ENCODE measurements at regions not wholly inside any gene's neighbourhood (a gene's known extent, or its start where the extent isn't known, plus 50 kb on each side); places are given as distances from the start of the nearest gene placed in this dataset.
A peak's percentile ranks its signal among the peaks of the same experiment; 100 is the strongest.
"Not testable (repeated sequence)": the region's sequence is repeated elsewhere in the genome, so short reads cannot be mapped to it uniquely, and the experiment has no call there.

DNA sequence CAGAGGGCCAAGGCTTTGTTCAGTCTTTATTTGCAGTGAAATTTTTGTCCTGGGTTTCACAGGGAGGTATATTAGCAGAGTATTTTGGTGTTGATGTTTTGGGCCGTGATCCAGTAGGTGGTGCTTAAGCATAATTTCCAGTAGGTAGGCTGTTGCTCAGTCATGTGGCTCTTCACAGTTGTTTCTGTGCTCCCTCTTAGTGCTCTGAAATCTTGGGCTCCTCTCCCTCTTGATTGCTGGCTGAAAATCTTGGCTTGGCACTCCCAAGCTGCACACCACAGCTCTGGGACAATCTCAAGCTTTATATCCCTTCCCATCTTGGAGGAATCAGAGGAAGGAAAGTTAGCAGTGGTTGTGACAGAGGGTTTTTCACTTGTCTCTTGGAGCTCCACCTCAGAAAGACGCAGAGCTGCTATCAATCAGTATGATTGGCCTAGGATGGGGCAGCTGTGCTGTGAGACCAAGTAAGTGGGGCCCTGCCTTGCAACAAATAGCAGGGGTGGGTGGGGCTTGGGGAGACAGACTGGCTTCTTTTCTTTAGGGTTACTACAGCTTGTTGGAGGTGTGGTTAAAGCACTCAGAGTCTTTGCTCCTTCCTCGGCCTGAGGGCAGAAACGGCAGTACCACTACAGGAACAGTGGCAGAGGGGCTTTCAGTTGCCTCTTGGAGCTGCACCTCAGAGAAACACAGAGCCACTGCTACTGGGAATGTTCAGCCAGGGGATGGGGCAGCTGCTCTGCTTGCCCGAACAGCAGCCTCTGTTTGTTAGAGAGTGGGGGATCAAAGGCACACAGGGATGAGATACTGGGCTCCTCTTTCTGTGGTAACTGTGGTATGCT, 627.0 kb downstream of the SI start:
- Histone ChIP-seq H3K4me3 (ENCODE audit: low read length in 2 of 2) (peak overlapping the region; percentile 13 to 36), H3K27me3 (ENCODE audit: control insufficient read depth in 1 of 2, insufficient read depth in 2 of 2, low read length in 2 of 2) (no peaks in the 10 kb centered on the region), H3K27ac (ENCODE audit: low read length) (peak overlapping the region; percentile 26), H3K9me3 (ENCODE audit: control insufficient read depth in 2 of 2, low read length in 2 of 2) (no peaks in the 10 kb centered on the region), H3K36me3 (ENCODE audit: control insufficient read depth in 2 of 2, insufficient read depth in 2 of 2, low read length in 2 of 2) (no peaks in the 10 kb centered on the region), H3K4me1 (ENCODE audit: control insufficient read depth, insufficient read depth, low read length) (no peaks in the 10 kb centered on the region), H3K9ac (ENCODE audit: low read length in 2 of 2) (peak overlapping the region in 1 of 2 donors; percentile 28)

DNA sequence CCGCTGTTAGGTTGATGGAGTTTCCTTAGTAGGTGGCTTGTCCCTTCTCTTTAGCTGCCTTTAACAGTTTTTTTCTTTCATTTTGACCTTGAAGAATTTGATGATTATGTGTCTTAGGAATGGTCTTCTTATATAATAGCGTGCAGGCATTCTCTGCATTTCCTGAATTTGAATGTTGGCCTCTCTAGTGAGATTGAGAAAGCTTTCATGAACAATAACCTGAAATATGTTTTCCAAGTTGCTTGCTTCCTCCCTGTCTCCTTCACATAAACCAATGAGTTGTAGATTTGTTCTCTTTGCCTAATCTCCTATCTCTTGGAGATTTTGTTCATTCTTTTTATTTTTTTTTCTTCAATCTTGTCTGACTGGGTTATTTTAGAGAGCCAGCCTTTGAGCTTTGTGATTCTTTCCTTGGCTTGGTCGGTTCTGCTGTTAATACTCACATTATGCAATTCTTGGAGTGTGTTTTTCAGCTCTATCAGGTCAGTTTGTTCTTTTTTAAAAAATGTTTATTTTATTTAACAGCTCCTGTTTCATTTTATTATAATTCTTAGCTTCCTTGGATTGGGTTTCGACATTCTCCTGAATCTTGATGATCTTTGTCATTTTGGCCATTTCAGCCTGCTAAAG, 627.9 kb downstream of the SI start:
- no peak overlapping the region for H3K4me3 ChIP-seq (ENCODE audit: low read length in 2 of 2)

DNA sequence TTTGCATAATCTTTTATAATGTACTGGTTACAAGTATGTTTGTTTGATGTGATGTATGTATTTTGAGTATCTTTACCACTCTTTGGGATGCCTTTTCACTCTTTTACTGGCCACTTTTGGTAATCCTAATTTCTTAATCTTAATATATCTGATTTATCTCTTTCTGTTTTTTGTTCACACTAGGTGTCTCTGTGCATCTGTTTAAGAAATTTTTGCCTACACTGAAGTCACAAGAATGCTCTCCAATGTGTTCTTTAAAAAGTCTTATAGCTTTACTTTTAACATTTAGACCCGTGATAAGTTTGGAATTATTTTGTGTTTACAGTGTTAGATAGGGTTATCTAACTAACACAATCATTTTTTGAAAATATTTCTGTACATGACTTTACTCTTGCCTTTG, 659.1 kb downstream of the SI start:
- H3K4me3 ChIP-seq (ENCODE audit: low read length in 2 of 2) = no peak overlapping the region
- no peak overlapping the region for H3K27ac ChIP-seq (ENCODE audit: low read length)
- H3K27me3 ChIP-seq (ENCODE audit: control insufficient read depth in 1 of 2, insufficient read depth in 2 of 2, low read length in 2 of 2) = no peaks in the 10 kb centered on the region
- H3K9me3 ChIP-seq (ENCODE audit: control insufficient read depth in 2 of 2, low read length in 2 of 2) = no peaks in the 10 kb centered on the region
- H3K9ac ChIP-seq (ENCODE audit: low read length in 2 of 2) = no peak overlapping the region
- H3K4me1 ChIP-seq (ENCODE audit: control insufficient read depth, insufficient read depth, low read length) = no peaks in the 10 kb centered on the region
- H3K36me3 ChIP-seq (ENCODE audit: control insufficient read depth in 2 of 2, insufficient read depth in 2 of 2, low read length in 2 of 2) = no peaks in the 10 kb centered on the region

More for the DNA sequence above, 627.9 kb downstream of the SI start:
- no peaks in the 10 kb centered on the region for H3K9me3 ChIP-seq (ENCODE audit: control insufficient read depth in 2 of 2, low read length in 2 of 2)
- H3K27me3 ChIP-seq (ENCODE audit: control insufficient read depth in 1 of 2, insufficient read depth in 2 of 2, low read length in 2 of 2) = no peaks in the 10 kb centered on the region
- H3K9ac ChIP-seq (ENCODE audit: low read length in 2 of 2) = no peak overlapping the region
- H3K4me1 ChIP-seq (ENCODE audit: control insufficient read depth, insufficient read depth, low read length) = no peaks in the 10 kb centered on the region
- no peaks in the 10 kb centered on the region for H3K36me3 ChIP-seq (ENCODE audit: control insufficient read depth in 2 of 2, insufficient read depth in 2 of 2, low read length in 2 of 2)
- peak overlapping the region; percentile 26 for H3K27ac ChIP-seq (ENCODE audit: low read length)

DNA sequence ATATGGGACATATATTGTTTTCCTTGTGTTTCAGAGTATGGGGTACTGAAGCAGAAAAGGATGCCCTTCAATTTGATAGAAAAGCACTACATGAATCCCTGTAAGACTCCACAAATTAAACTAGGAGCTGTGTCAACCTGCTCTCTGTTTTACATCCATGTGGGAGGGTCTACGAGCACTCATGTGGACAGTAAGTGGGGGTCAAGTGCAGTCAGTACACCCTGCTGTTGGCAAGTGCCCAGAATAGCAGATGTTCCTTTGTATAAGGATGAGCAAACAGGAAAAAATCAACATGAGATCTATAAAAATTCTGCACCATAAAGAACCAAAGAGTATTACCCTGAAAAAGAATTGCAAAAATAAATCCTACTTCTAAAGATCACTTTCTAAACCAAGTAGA, 659.9 kb downstream of the SI start:
- Histone ChIP-seq H3K9me3 (ENCODE audit: control insufficient read depth in 2 of 2, low read length in 2 of 2) (no peaks in the 10 kb centered on the region), H3K27me3 (ENCODE audit: control insufficient read depth in 1 of 2, insufficient read depth in 2 of 2, low read length in 2 of 2) (no peaks in the 10 kb centered on the region), H3K4me1 (ENCODE audit: control insufficient read depth, insufficient read depth, low read length) (no peaks in the 10 kb centered on the region), H3K9ac (ENCODE audit: low read length in 2 of 2) (no peak overlapping the region), H3K27ac (ENCODE audit: low read length) (no peak overlapping the region), H3K36me3 (ENCODE audit: control insufficient read depth in 2 of 2, insufficient read depth in 2 of 2, low read length in 2 of 2) (no peaks in the 10 kb centered on the region), H3K4me3 (ENCODE audit: low read length in 2 of 2) (no peak overlapping the region)

DNA sequence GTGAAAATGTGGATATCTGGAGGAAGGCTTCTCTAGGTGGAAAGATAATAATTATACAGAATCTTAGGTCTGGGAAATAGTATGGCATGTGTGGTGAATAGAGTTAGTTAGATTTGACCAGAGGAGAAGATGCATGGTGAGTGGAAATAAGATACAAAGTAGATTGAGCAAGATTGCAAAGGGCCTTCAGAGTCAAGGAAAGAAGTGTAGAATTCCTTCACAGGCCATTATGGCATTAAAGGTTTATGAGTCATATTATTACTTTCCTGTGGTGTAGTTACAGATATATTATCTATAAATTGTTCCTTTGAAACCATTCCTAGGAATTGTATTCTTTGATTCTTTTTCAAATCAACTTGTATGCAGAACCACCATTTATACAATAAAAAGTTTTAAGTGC, 660.3 kb downstream of the SI start:
- no peak overlapping the region for H3K9ac ChIP-seq (ENCODE audit: low read length in 2 of 2)
- H3K4me1 ChIP-seq (ENCODE audit: control insufficient read depth, insufficient read depth, low read length) = no peaks in the 10 kb centered on the region
- no peaks in the 10 kb centered on the region for H3K9me3 ChIP-seq (ENCODE audit: control insufficient read depth in 2 of 2, low read length in 2 of 2)
- H3K36me3 ChIP-seq (ENCODE audit: control insufficient read depth in 2 of 2, insufficient read depth in 2 of 2, low read length in 2 of 2) = no peaks in the 10 kb centered on the region
- no peak overlapping the region for H3K27ac ChIP-seq (ENCODE audit: low read length)
- no peak overlapping the region for H3K4me3 ChIP-seq (ENCODE audit: low read length in 2 of 2)
- no peaks in the 10 kb centered on the region for H3K27me3 ChIP-seq (ENCODE audit: control insufficient read depth in 1 of 2, insufficient read depth in 2 of 2, low read length in 2 of 2)

DNA sequence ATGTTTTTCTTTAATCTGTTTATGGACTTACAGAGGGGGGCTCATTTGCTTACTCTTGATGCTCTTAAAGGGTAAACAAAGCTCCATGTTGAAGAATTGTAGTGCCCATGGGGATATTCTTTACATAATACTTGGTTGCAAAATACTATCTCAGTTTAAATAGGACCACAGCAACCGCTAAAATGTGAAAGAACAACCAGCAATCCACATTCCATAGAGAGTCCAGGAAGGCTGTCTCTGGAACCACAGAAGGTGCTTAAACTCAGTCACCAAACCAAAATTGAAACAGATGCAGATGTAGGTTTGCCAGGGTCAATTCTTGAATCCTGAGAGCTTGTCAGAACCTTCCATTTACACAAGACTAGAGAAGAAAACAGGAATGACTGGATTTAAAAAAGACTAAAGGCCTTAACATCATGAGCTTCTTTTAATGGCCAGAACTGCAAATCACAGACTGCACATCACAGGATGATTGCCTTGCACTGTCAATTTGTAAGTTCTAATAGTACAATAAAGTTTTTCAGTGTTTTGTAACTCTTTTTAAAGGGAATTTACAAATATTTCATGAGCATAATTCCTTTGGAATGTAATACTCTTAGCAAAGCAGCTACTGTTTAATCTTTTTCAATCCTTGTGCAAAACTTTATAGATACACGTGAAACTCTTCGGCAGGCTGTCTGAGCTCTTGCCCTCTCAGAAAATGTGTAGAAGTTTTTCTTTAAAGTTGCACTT, 661.6 kb downstream of the SI start:
- Histone ChIP-seq H3K36me3 (ENCODE audit: control insufficient read depth in 2 of 2, insufficient read depth in 2 of 2, low read length in 2 of 2) (no peaks in the 10 kb centered on the region), H3K27me3 (ENCODE audit: control insufficient read depth in 1 of 2, insufficient read depth in 2 of 2, low read length in 2 of 2) (no peaks in the 10 kb centered on the region), H3K9ac (ENCODE audit: low read length in 2 of 2) (no peak overlapping the region), H3K4me3 (ENCODE audit: low read length in 2 of 2) (no peak overlapping the region), H3K27ac (ENCODE audit: low read length) (no peak overlapping the region), H3K4me1 (ENCODE audit: control insufficient read depth, insufficient read depth, low read length) (no peaks in the 10 kb centered on the region), H3K9me3 (ENCODE audit: control insufficient read depth in 2 of 2, low read length in 2 of 2) (no peaks in the 10 kb centered on the region)

DNA sequence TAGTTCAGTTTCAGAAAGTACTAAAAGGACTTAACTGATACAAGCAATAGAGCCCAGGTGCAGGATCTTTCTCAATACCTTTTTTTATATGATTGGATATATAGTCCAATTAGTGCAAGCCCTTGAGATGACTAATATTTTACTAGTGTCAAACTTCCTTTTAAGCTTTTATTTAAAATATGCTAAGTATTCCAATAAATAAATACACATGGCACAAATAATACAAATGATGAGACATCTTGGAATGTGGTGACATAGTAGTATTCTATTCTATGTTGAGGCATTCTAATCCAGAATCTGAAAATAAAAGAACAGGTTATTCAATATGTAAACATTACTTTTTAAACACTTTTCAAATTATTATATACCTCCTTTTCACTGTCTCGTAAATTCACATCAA, 670.0 kb downstream of the SI start:
- no peaks in the 10 kb centered on the region for H3K27me3 ChIP-seq (ENCODE audit: control insufficient read depth in 1 of 2, insufficient read depth in 2 of 2, low read length in 2 of 2)
- H3K27ac ChIP-seq (ENCODE audit: low read length) = no peak overlapping the region
- no peaks in the 10 kb centered on the region for H3K4me1 ChIP-seq (ENCODE audit: control insufficient read depth, insufficient read depth, low read length)
- no peaks in the 10 kb centered on the region for H3K9me3 ChIP-seq (ENCODE audit: control insufficient read depth in 2 of 2, low read length in 2 of 2)
- no peaks in the 10 kb centered on the region for H3K36me3 ChIP-seq (ENCODE audit: control insufficient read depth in 2 of 2, insufficient read depth in 2 of 2, low read length in 2 of 2)
- no peak overlapping the region for H3K9ac ChIP-seq (ENCODE audit: low read length in 2 of 2)
- H3K4me3 ChIP-seq (ENCODE audit: low read length in 2 of 2) = no peak overlapping the region

DNA sequence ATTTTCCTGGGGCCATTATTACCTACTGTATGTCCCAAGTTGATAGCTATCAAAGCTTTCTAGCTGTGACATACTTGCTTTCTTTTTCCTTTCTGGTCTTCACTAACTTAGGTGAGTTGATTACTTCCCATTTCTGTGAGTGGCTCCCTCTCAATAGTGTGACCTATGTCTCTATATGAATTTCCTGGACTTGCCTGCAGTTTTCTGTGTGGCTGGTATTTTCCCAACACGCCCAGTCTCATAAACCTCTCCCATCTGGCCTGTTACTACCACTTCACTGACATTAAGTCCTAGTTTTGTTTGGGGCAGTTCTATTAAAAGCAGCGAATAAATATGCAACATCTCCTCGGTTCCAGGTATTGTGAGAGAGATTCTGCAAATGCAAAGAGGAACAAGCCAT, 671.2 kb downstream of the SI start:
- no peak overlapping the region for H3K27ac ChIP-seq (ENCODE audit: low read length)
- no peaks in the 10 kb centered on the region for H3K36me3 ChIP-seq (ENCODE audit: control insufficient read depth in 2 of 2, insufficient read depth in 2 of 2, low read length in 2 of 2)
- no peaks in the 10 kb centered on the region for H3K27me3 ChIP-seq (ENCODE audit: control insufficient read depth in 1 of 2, insufficient read depth in 2 of 2, low read length in 2 of 2)
- no peaks in the 10 kb centered on the region for H3K4me1 ChIP-seq (ENCODE audit: control insufficient read depth, insufficient read depth, low read length)
- no peaks in the 10 kb centered on the region for H3K9me3 ChIP-seq (ENCODE audit: control insufficient read depth in 2 of 2, low read length in 2 of 2)
- H3K9ac ChIP-seq (ENCODE audit: low read length in 2 of 2) = no peak overlapping the region
- no peak overlapping the region for H3K4me3 ChIP-seq (ENCODE audit: low read length in 2 of 2)

DNA sequence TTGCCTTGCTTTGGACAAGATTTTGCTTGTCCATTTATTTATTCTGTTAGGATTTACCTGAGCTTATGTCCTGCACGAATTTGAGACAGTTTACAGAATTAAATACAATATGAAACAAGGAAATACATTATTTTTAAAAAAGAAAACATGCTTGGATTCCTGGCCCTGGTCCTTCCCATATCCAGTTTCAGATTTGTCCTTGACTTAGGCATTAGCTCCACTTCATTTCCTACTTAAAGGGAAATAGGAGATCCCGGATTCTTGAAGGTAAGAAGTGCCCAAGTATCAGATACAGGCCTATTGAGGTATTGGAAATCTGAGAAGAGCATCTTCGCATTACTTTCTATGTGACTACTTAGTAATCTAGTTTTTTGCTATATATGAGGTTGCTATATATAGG, 672.0 kb downstream of the SI start:
- H3K27me3 ChIP-seq (ENCODE audit: control insufficient read depth in 1 of 2, insufficient read depth in 2 of 2, low read length in 2 of 2) = no peaks in the 10 kb centered on the region
- H3K9ac ChIP-seq (ENCODE audit: low read length in 2 of 2) = no peak overlapping the region
- H3K4me1 ChIP-seq (ENCODE audit: control insufficient read depth, insufficient read depth, low read length) = no peaks in the 10 kb centered on the region
- no peaks in the 10 kb centered on the region for H3K36me3 ChIP-seq (ENCODE audit: control insufficient read depth in 2 of 2, insufficient read depth in 2 of 2, low read length in 2 of 2)
- H3K27ac ChIP-seq (ENCODE audit: low read length) = no peak overlapping the region
- no peak overlapping the region for H3K4me3 ChIP-seq (ENCODE audit: low read length in 2 of 2)
- no peaks in the 10 kb centered on the region for H3K9me3 ChIP-seq (ENCODE audit: control insufficient read depth in 2 of 2, low read length in 2 of 2)

DNA sequence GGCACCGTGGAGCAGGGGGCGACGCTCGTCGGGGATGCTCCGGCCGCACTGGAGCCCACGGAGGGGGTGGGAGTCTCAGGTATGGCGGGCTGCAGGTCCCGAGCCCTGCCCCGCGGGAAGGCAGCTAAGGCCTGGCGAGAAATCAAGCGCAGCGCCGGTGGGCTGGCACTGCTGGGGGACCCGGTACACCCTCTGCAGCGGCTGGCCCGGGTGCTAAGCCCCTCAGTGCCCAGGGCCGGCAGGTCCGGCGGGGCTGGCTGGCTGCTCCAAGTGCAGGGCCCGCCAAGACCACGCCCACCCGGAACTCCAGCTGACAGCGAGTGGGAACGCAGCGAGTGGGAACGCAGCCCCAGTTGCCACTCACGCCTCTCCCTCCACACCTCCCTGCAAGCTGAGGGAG, 676.4 kb downstream of the SI start:
- no peaks in the 10 kb centered on the region for H3K36me3 ChIP-seq (ENCODE audit: control insufficient read depth in 2 of 2, insufficient read depth in 2 of 2, low read length in 2 of 2)
- H3K9me3 ChIP-seq (ENCODE audit: control insufficient read depth in 2 of 2, low read length in 2 of 2) = no peaks in the 10 kb centered on the region
- no peaks in the 10 kb centered on the region for H3K4me1 ChIP-seq (ENCODE audit: control insufficient read depth, insufficient read depth, low read length)
- H3K27me3 ChIP-seq (ENCODE audit: control insufficient read depth in 1 of 2, insufficient read depth in 2 of 2, low read length in 2 of 2) = no peaks in the 10 kb centered on the region
- no peak overlapping the region for H3K9ac ChIP-seq (ENCODE audit: low read length in 2 of 2)
- no peak overlapping the region for H3K27ac ChIP-seq (ENCODE audit: low read length)
- no peak overlapping the region for H3K4me3 ChIP-seq (ENCODE audit: low read length in 2 of 2)

DNA sequence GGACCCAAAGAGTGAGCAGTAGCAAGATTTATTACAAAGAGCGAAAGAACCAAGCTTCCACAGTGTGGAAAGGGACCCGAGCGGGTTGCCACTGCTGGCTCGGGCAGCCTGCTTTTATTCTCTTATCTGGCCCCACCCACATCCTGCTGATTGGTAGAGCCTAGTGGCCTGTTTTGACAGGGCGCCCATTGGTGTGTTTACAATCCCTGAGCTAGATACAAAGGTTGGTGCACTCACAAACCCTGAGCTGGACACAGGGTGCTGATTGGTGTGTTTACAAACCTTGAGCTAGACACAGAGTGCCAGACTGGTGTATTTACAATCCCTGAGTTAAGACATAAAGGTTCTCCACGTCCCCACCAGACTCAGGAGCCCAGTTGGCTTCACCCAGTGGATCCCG, 676.9 kb downstream of the SI start:
- H3K27me3 ChIP-seq (ENCODE audit: control insufficient read depth in 1 of 2, insufficient read depth in 2 of 2, low read length in 2 of 2); H3K9ac ChIP-seq (ENCODE audit: low read length in 2 of 2); H3K27ac ChIP-seq (ENCODE audit: low read length); H3K4me1 ChIP-seq (ENCODE audit: control insufficient read depth, insufficient read depth, low read length); H3K36me3 ChIP-seq (ENCODE audit: control insufficient read depth in 2 of 2, insufficient read depth in 2 of 2, low read length in 2 of 2); H3K9me3 ChIP-seq (ENCODE audit: control insufficient read depth in 2 of 2, low read length in 2 of 2); H3K4me3 ChIP-seq (ENCODE audit: low read length in 2 of 2): not testable (repeated sequence)
